ENCODE measurements at regions not wholly inside any gene's neighbourhood (a gene's known extent, or its start where the extent isn't known, plus 50 kb on each side); places are given as distances from the start of the nearest gene placed in this dataset.

DNA sequence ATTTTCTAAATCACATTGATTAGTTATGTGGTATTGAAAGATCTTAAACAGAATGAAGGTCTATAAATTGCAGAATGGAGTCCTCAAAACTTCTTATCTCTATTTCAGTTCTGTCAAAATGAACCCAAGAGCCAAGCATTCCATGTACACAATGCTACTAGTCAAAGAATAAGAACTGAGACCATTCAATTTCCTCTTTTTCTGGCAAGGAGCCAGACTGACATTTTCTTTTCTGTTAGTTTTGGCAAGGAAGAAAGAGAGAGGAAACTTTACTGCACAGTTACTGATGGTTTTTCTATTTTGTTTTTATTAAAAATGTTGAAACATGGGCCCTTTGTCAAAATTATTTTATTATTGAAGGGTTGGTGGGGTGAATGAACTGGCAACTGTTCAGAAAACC, 181.8 kb upstream of the FERD3L start:
- H3K27me3 ChIP-seq (ENCODE audit: insufficient read depth, low read length, poor library complexity), result no peaks in the 10 kb centered on the region
- TF ChIP-seq, protein P1, sequence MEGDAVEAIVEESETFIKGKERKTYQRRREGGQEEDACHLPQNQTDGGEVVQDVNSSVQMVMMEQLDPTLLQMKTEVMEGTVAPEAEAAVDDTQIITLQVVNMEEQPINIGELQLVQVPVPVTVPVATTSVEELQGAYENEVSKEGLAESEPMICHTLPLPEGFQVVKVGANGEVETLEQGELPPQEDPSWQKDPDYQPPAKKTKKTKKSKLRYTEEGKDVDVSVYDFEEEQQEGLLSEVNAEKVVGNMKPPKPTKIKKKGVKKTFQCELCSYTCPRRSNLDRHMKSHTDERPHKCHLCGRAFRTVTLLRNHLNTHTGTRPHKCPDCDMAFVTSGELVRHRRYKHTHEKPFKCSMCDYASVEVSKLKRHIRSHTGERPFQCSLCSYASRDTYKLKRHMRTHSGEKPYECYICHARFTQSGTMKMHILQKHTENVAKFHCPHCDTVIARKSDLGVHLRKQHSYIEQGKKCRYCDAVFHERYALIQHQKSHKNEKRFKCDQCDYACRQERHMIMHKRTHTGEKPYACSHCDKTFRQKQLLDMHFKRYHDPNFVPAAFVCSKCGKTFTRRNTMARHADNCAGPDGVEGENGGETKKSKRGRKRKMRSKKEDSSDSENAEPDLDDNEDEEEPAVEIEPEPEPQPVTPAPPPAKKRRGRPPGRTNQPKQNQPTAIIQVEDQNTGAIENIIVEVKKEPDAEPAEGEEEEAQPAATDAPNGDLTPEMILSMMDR (IDR thresholded peaks at IDR 0.05; ENCODE audit: borderline replicate concordance, extremely low read depth, low read length, poor library complexity, severe bottlenecking), result no peak
- no peak for TF ChIP-seq EZH2 (IDR thresholded peaks at IDR 0.05; ENCODE audit: borderline replicate concordance, low read depth, low read length, severe bottlenecking)
- ATAC-seq (ENCODE audit: insufficient read depth, low read depth) (no peak), DNase-seq (no peak)
- no peak overlapping the region for H3K4me2 ChIP-seq (ENCODE audit: insufficient read depth, low read length)
- no peaks in the 10 kb centered on the region for H3K9me3 ChIP-seq (ENCODE audit: insufficient read depth, low read length, severe bottlenecking)
- H3K4me1 ChIP-seq (ENCODE audit: insufficient read depth, low read length), result no peaks in the 10 kb centered on the region
- H3K4me3 ChIP-seq (ENCODE audit: low read depth in 1 of 2, low read length in 2 of 2), result no peak overlapping the region
- no peaks in the 10 kb centered on the region for H3K36me3 ChIP-seq (ENCODE audit: insufficient read depth, low read length)
- no peak overlapping the region for H2AFZ ChIP-seq (ENCODE audit: low read depth, low read length)
- H4K20me1 ChIP-seq (ENCODE audit: insufficient read depth, low read length), result no peaks in the 10 kb centered on the region
- no peaks in the 10 kb centered on the region for H3K79me2 ChIP-seq (ENCODE audit: insufficient read depth, low read length)
- no peak overlapping the region for H3K27ac ChIP-seq (ENCODE audit: low read length)
- no peak overlapping the region for H3K9ac ChIP-seq (ENCODE audit: low read depth, low read length)

DNA sequence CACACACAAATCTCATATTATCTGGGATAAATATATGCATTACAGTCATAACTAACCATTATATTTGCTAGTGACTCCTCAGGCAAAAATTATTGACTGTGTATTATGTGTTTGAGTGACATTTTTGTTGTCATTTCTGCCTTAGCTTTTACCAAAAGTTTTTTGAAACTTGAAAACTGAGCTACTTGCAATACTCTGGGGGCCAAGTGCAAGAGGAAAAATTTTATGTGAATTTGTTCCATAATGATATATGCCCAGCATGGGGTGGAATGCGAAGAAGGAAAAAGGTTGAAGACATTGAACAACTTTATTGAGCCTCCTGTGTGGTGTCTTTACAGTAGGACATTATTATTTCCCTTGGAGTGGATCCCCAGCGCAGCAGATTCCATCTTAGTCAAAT, 176.8 kb upstream of the FERD3L start:
- H4K20me1 ChIP-seq (ENCODE audit: insufficient read depth, low read length), result no peaks in the 10 kb centered on the region
- ATAC-seq (ENCODE audit: insufficient read depth, low read depth), result no peak

DNA sequence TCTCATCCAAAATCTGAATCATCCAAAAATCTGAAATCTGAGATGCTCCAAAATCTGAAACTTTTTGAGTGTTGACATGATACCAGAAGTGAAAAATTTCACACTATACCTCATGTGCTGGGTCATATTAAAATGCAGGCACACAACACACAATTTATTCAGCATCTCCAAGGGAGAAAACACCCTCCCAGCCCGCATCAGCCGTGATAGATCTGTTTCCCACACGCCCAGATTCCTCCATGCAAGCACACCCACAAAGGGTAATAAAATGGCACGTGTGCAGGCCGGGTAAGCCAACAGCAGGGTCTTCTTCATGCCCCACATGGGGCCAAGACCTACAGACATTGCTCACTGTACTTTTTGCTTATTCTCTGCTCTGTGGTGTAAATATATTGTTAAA, 173.1 kb upstream of the FERD3L start:
- Histone ChIP-seq H3K9ac (ENCODE audit: low read depth, low read length) (no peak overlapping the region), H3K4me2 (ENCODE audit: insufficient read depth, low read length) (no peak overlapping the region), H3K27me3 (ENCODE audit: insufficient read depth, low read length, poor library complexity) (no peaks in the 10 kb centered on the region), H3K79me2 (ENCODE audit: insufficient read depth, low read length) (no peaks in the 10 kb centered on the region), H3K36me3 (ENCODE audit: insufficient read depth, low read length) (no peaks in the 10 kb centered on the region), H3K4me1 (ENCODE audit: insufficient read depth, low read length) (no peaks in the 10 kb centered on the region), H3K9me3 (ENCODE audit: insufficient read depth, low read length, severe bottlenecking) (no peaks in the 10 kb centered on the region), H3K27ac (ENCODE audit: low read length) (no peak overlapping the region), H2AFZ (ENCODE audit: low read depth, low read length) (no peak overlapping the region), H4K20me1 (ENCODE audit: insufficient read depth, low read length) (no peaks in the 10 kb centered on the region), H3K4me3 (ENCODE audit: low read depth in 1 of 2, low read length in 2 of 2) (no peak overlapping the region)
- DNase-seq, result no peak
- no peak for TF ChIP-seq EZH2 (IDR thresholded peaks at IDR 0.05; ENCODE audit: borderline replicate concordance, low read depth, low read length, severe bottlenecking)
- TF ChIP-seq, protein P1 (IDR thresholded peaks at IDR 0.05; ENCODE audit: borderline replicate concordance, extremely low read depth, low read length, poor library complexity, severe bottlenecking), result no peak
- no peak for ATAC-seq (ENCODE audit: insufficient read depth, low read depth)

More for the DNA sequence above, 176.8 kb upstream of the FERD3L start:
- Histone ChIP-seq H3K27ac (ENCODE audit: low read length) (no peak overlapping the region), H3K79me2 (ENCODE audit: insufficient read depth, low read length) (no peaks in the 10 kb centered on the region), H3K9me3 (ENCODE audit: insufficient read depth, low read length, severe bottlenecking) (no peaks in the 10 kb centered on the region), H3K4me2 (ENCODE audit: insufficient read depth, low read length) (no peak overlapping the region), H3K9ac (ENCODE audit: low read depth, low read length) (no peak overlapping the region), H3K4me1 (ENCODE audit: insufficient read depth, low read length) (no peaks in the 10 kb centered on the region), H3K36me3 (ENCODE audit: insufficient read depth, low read length) (no peaks in the 10 kb centered on the region), H3K4me3 (ENCODE audit: low read depth in 1 of 2, low read length in 2 of 2) (no peak overlapping the region), H3K27me3 (ENCODE audit: insufficient read depth, low read length, poor library complexity) (no peaks in the 10 kb centered on the region), H2AFZ (ENCODE audit: low read depth, low read length) (no peak overlapping the region)
- TF ChIP-seq EZH2 (IDR thresholded peaks at IDR 0.05; ENCODE audit: borderline replicate concordance, low read depth, low read length, severe bottlenecking), result no peak
- TF ChIP-seq, protein P1 (IDR thresholded peaks at IDR 0.05; ENCODE audit: borderline replicate concordance, extremely low read depth, low read length, poor library complexity, severe bottlenecking), result no peak
- no peak for DNase-seq

DNA sequence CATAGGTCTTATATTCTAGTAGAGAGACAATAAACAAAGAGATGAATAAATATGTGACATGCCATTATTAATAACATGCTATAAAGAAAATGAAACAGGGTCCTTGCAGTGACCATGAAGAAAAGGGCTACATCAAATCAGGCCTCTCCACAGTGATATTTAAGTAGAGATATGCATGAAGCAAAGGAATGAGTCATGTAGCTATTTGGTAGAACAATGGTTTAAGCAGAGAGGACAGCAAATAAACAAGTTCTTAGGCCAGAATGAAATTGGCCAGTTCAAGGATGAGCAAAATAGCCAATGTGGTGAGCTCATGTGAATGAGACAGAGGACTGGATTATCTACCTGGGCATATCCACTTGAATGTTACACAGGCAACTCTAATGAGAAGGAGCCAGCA, 172.2 kb upstream of the FERD3L start:
- H3K4me1 ChIP-seq (ENCODE audit: insufficient read depth, low read length), result no peaks in the 10 kb centered on the region
- no peak overlapping the region for H3K9ac ChIP-seq (ENCODE audit: low read depth, low read length)
- no peak overlapping the region for H2AFZ ChIP-seq (ENCODE audit: low read depth, low read length)
- H3K27ac ChIP-seq (ENCODE audit: low read length), result no peak overlapping the region
- no peaks in the 10 kb centered on the region for H3K27me3 ChIP-seq (ENCODE audit: insufficient read depth, low read length, poor library complexity)
- no peaks in the 10 kb centered on the region for H3K79me2 ChIP-seq (ENCODE audit: insufficient read depth, low read length)
- TF ChIP-seq, protein P1 (IDR thresholded peaks at IDR 0.05; ENCODE audit: borderline replicate concordance, extremely low read depth, low read length, poor library complexity, severe bottlenecking), result no peak
- TF ChIP-seq EZH2 (IDR thresholded peaks at IDR 0.05; ENCODE audit: borderline replicate concordance, low read depth, low read length, severe bottlenecking), result no peak
- no peak overlapping the region for H3K4me3 ChIP-seq (ENCODE audit: low read depth in 1 of 2, low read length in 2 of 2)
- DNase-seq, result no peak
- H3K36me3 ChIP-seq (ENCODE audit: insufficient read depth, low read length), result no peaks in the 10 kb centered on the region
- H3K4me2 ChIP-seq (ENCODE audit: insufficient read depth, low read length), result no peak overlapping the region
- H4K20me1 ChIP-seq (ENCODE audit: insufficient read depth, low read length), result no peaks in the 10 kb centered on the region
- H3K9me3 ChIP-seq (ENCODE audit: insufficient read depth, low read length, severe bottlenecking), result no peaks in the 10 kb centered on the region
- ATAC-seq (ENCODE audit: insufficient read depth, low read depth), result no peak
